ENCODE measurements at regions not wholly inside any gene's neighbourhood (a gene's known extent, or its start where the extent isn't known, plus 50 kb on each side); places are given as distances from the start of the nearest gene placed in this dataset.

DNA sequence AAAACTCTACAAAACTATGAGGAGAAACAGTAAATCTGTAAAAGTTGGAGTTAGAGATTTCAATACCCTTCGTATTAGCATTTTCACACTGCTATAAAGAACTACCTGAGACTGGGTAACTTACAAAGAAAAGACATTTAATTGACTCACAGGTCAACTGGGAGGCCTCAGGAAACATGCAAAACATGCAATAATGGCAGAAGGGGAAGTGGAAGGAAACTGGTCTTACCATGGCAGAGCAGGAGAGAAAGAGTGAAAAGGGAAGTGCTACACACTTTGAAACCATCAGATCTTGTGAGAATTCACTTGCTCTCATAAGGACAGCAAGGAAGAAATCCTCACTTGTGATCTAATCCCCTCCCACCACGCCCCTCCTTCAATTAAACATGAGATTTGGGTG is 949.9 kb downstream of the TECRL start:
- TF ChIP-seq, protein P1, sequence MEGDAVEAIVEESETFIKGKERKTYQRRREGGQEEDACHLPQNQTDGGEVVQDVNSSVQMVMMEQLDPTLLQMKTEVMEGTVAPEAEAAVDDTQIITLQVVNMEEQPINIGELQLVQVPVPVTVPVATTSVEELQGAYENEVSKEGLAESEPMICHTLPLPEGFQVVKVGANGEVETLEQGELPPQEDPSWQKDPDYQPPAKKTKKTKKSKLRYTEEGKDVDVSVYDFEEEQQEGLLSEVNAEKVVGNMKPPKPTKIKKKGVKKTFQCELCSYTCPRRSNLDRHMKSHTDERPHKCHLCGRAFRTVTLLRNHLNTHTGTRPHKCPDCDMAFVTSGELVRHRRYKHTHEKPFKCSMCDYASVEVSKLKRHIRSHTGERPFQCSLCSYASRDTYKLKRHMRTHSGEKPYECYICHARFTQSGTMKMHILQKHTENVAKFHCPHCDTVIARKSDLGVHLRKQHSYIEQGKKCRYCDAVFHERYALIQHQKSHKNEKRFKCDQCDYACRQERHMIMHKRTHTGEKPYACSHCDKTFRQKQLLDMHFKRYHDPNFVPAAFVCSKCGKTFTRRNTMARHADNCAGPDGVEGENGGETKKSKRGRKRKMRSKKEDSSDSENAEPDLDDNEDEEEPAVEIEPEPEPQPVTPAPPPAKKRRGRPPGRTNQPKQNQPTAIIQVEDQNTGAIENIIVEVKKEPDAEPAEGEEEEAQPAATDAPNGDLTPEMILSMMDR (IDR thresholded peaks at IDR 0.05; ENCODE audit: unreplicated experiment), result no peak
- H3K4me1 Mint-ChIP-seq (ENCODE audit: low read depth), result no peaks in the 10 kb centered on the region
- no peaks in the 10 kb centered on the region for H3K9me3 Mint-ChIP-seq (ENCODE audit: low read depth)
- H3K27ac Mint-ChIP-seq, result no peak overlapping the region
- H3K4me3 Mint-ChIP-seq (ENCODE audit: low read depth), result no peak overlapping the region
- no peaks in the 10 kb centered on the region for H3K36me3 Mint-ChIP-seq (ENCODE audit: insufficient read depth)
- DNase-seq (ENCODE audit: low spot score, unreplicated experiment), result no peak
- no peaks in the 10 kb centered on the region for H3K27me3 Mint-ChIP-seq

DNA sequence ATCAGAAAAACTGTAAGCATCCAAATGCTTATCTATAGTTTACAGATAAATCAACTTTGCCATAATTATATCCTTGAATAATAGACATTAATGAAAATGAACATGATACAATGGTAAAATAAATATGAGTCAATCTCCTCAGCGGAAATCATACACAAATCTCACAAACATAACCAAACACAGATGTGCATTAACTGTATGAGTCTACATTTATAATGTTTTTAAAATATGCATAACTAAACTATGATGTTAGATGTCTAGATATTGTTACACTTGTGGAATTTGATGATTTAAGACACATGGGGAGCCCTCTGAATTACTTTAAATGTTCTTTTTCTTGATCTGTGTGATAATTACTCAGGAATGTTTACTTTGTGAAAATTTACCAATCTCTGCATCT is 951.2 kb downstream of the TECRL start:
- TF ChIP-seq, protein P1 (IDR thresholded peaks at IDR 0.05; ENCODE audit: unreplicated experiment), result no peak
- no peak overlapping the region for H3K4me3 Mint-ChIP-seq (ENCODE audit: low read depth)

DNA sequence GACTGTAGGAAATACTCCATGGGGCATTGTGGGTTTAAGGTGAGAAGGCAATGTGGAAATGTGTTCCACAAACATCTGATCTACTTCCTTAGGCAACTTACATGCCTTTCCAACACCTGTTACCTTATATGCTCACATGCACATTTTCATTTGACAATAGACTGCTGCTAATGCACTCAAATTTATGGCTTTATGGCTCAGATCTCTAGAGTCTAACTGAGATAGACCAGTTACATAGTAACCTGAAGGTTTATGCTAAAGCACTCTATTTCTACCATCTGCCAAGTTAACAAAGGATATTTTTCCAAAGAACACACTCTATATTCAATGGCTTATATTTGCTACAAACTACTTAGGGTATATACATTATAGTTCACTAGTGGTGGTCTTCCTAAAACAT is 969.0 kb downstream of the TECRL start:
- DNase-seq (ENCODE audit: low spot score, unreplicated experiment), result no peak
- Mint-ChIP-seq H3K9me3 (ENCODE audit: low read depth) (no peaks in the 10 kb centered on the region), H3K4me1 (ENCODE audit: low read depth) (no peaks in the 10 kb centered on the region), H3K4me3 (ENCODE audit: low read depth) (no peak overlapping the region), H3K36me3 (ENCODE audit: insufficient read depth) (no peaks in the 10 kb centered on the region), H3K27me3 (no peaks in the 10 kb centered on the region), H3K27ac (no peak overlapping the region)
- TF ChIP-seq, protein P1 (IDR thresholded peaks at IDR 0.05; ENCODE audit: unreplicated experiment), result no peak

More for the DNA sequence above, 951.2 kb downstream of the TECRL start:
- H3K27ac Mint-ChIP-seq, result no peak overlapping the region
- H3K27me3 Mint-ChIP-seq, result no peaks in the 10 kb centered on the region
- H3K4me1 Mint-ChIP-seq (ENCODE audit: low read depth), result no peaks in the 10 kb centered on the region
- H3K36me3 Mint-ChIP-seq (ENCODE audit: insufficient read depth), result no peaks in the 10 kb centered on the region
- no peaks in the 10 kb centered on the region for H3K9me3 Mint-ChIP-seq (ENCODE audit: low read depth)
- no peak for DNase-seq (ENCODE audit: low spot score, unreplicated experiment)

- H3K4me3 Mint-ChIP-seq (ENCODE audit: low read depth), result no peak overlapping the region
- H3K4me1 Mint-ChIP-seq (ENCODE audit: low read depth), result no peaks in the 10 kb centered on the region
- TF ChIP-seq, protein P1 (IDR thresholded peaks at IDR 0.05; ENCODE audit: unreplicated experiment), result no peak
Observed at GRCh38 chr4:63430105-63430504, 979.1 kb downstream of the TECRL start.

DNA sequence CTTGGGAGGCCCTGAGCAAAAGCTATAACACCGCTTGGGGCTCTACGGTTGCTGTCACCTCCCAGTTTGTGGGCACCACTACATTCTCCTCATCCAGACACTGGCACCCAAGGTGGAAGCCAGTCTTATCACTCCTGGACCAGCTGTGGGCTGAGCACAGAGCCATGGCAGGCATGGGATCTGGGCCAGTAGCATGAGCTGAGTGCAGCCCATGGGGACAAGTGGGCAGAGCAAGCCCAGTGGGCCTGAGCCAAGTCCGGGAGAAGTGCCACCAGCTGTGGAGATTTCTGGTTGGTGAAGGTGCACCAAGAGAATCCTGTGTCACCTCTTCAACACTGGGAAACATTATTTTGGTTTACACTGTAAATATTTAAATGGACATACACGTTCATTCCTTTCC is 1013.0 kb downstream of the TECRL start:
- TF ChIP-seq, protein P1 (IDR thresholded peaks at IDR 0.05; ENCODE audit: unreplicated experiment), result no peak
- Mint-ChIP-seq H3K4me3 (ENCODE audit: low read depth) (no peak overlapping the region), H3K27me3 (no peaks in the 10 kb centered on the region), H3K4me1 (ENCODE audit: low read depth) (no peaks in the 10 kb centered on the region), H3K36me3 (ENCODE audit: insufficient read depth) (no peaks in the 10 kb centered on the region), H3K9me3 (ENCODE audit: low read depth) (no peaks in the 10 kb centered on the region), H3K27ac (no peak overlapping the region)
- no peak for DNase-seq (ENCODE audit: low spot score, unreplicated experiment)

More at GRCh38 chr4:63430105-63430504, 979.1 kb downstream of the TECRL start:
- no peak overlapping the region for H3K27ac Mint-ChIP-seq
- H3K36me3 Mint-ChIP-seq (ENCODE audit: insufficient read depth), result no peaks in the 10 kb centered on the region
- H3K9me3 Mint-ChIP-seq (ENCODE audit: low read depth), result no peaks in the 10 kb centered on the region
- no peaks in the 10 kb centered on the region for H3K27me3 Mint-ChIP-seq
- no peak for DNase-seq (ENCODE audit: low spot score, unreplicated experiment)
